ENCODE measurements at regions not wholly inside any gene's neighbourhood (a gene's known extent, or its start where the extent isn't known, plus 50 kb on each side); places are given as distances from the start of the nearest gene placed in this dataset.
"Not testable (repeated sequence)": the region's sequence is repeated elsewhere in the genome, so short reads cannot be mapped to it uniquely, and the experiment has no call there.

GRCh38 chr6:9316831-9317230 lies 881.5 kb upstream of the SLC35B3 start:
- DNase-seq (ENCODE audit: low read depth, low spot score) = no peak

- no peak for DNase-seq (ENCODE audit: low read depth, low spot score)
These were observed 880.8 kb upstream of the SLC35B3 start for GRCh38 chr6:9315966-9316650.

- no peak for DNase-seq (ENCODE audit: low read depth, low spot score)
These were observed 872.9 kb upstream of the SLC35B3 start for GRCh38 chr6:9308284-9308683.

- DNase-seq (ENCODE audit: low read depth, low spot score) = no peak
These were observed 872.4 kb upstream of the SLC35B3 start for GRCh38 chr6:9307786-9308185.

- no peak for DNase-seq (ENCODE audit: low read depth, low spot score)
These were observed 871.8 kb upstream of the SLC35B3 start for GRCh38 chr6:9307187-9307586.

GRCh38 chr6:9295644-9296043 lies 860.3 kb upstream of the SLC35B3 start:
- DNase-seq (ENCODE audit: low read depth, low spot score) = no peak

- peak; percentile 20 for DNase-seq (ENCODE audit: low read depth, low spot score)
These were observed 857.6 kb upstream of the SLC35B3 start for GRCh38 chr6:9292975-9293374.

GRCh38 chr6:9290342-9290741 lies 855.0 kb upstream of the SLC35B3 start:
- DNase-seq (ENCODE audit: low read depth, low spot score) = not testable (repeated sequence)

- DNase-seq (ENCODE audit: low read depth, low spot score) = no peak
These were observed 837.3 kb upstream of the SLC35B3 start for GRCh38 chr6:9272671-9273070.

- no peak for DNase-seq (ENCODE audit: low read depth, low spot score)
These were observed 831.4 kb upstream of the SLC35B3 start for GRCh38 chr6:9266741-9267140.

- DNase-seq (ENCODE audit: low read depth, low spot score) = no peak
These were observed 821.9 kb upstream of the SLC35B3 start for GRCh38 chr6:9257215-9257614.

- DNase-seq (ENCODE audit: low read depth, low spot score) = no peak
These were observed 818.9 kb upstream of the SLC35B3 start for GRCh38 chr6:9254251-9254650.

- no peak for DNase-seq (ENCODE audit: low read depth, low spot score)
These were observed 817.5 kb upstream of the SLC35B3 start for GRCh38 chr6:9252799-9253198.

GRCh38 chr6:9250852-9251251 lies 815.5 kb upstream of the SLC35B3 start:
- DNase-seq (ENCODE audit: low read depth, low spot score) = no peak

GRCh38 chr6:9248133-9248532 lies 812.8 kb upstream of the SLC35B3 start:
- DNase-seq (ENCODE audit: low read depth, low spot score) = no peak

- no peak for DNase-seq (ENCODE audit: low read depth, low spot score)
These were observed 805.5 kb upstream of the SLC35B3 start for GRCh38 chr6:9240861-9241260.

GRCh38 chr6:9236443-9236842 lies 801.1 kb upstream of the SLC35B3 start:
- DNase-seq (ENCODE audit: low read depth, low spot score) = no peak

GRCh38 chr6:9233686-9234085 lies 798.3 kb upstream of the SLC35B3 start:
- no peak for DNase-seq (ENCODE audit: low read depth, low spot score)

- DNase-seq (ENCODE audit: low read depth, low spot score) = no peak
These were observed 797.9 kb upstream of the SLC35B3 start for GRCh38 chr6:9233226-9233625.

GRCh38 chr6:9225441-9225871 lies 790.1 kb upstream of the SLC35B3 start:
- no peak for DNase-seq (ENCODE audit: low read depth, low spot score)

- no peak for DNase-seq (ENCODE audit: low read depth, low spot score)
These were observed 789.2 kb upstream of the SLC35B3 start for GRCh38 chr6:9224539-9224938.

- not testable (repeated sequence) for DNase-seq (ENCODE audit: low read depth, low spot score)
These were observed 778.4 kb upstream of the SLC35B3 start for GRCh38 chr6:9213717-9214116.

GRCh38 chr6:9208966-9209365 lies 773.6 kb upstream of the SLC35B3 start:
- DNase-seq (ENCODE audit: low read depth, low spot score) = no peak

- no peak for DNase-seq (ENCODE audit: low read depth, low spot score)
These were observed 770.3 kb upstream of the SLC35B3 start for GRCh38 chr6:9205645-9206044.
